Adrenal gland (tissue), 9 donors: ENCODE measurements at regions not wholly inside any gene's neighbourhood (a gene's known extent, or its start where the extent isn't known, plus 50 kb on each side); places are given as distances from the start of the nearest gene placed in this dataset.
"Not testable (repeated sequence)": the region's sequence is repeated elsewhere in the genome, so short reads cannot be mapped to it uniquely, and the experiment has no call there.

Source experiments
- DNase-seq, 7 donors: peaks; one replicate each; pipeline ENCODE4 v3.0.0-alpha.2; 2019 to 2020
- H3K27ac ChIP-seq, 5 donors: fragments of 200-600 bp; sonication (generic) in 4 of 5; 1 replicate in 3 of 5; 2 replicates in 2 of 5; pipeline versions ENCODE4 v1.5.1 to v1.8.0; 2016 to 2020; ENCODE audit warnings: mild to moderate bottlenecking in 1 of 5
- H3K27me3 ChIP-seq: fragments of 200-600 bp; 2 replicates; pipeline ENCODE4 v1.8.0; 2021
- H3K36me3 ChIP-seq, 2 donors: fragments of 200-600 bp; replicated peaks in 1 of 2; 1 replicate in 1 of 2; 2 replicates in 1 of 2; pipeline versions ENCODE4 v1.5.1 to v1.8.0; 2018 to 2022
- H3K4me1 ChIP-seq, 2 donors: fragments of 200-600 bp; replicated peaks in 1 of 2; 1 replicate in 1 of 2; 2 replicates in 1 of 2; pipeline versions ENCODE4 v1.5.1 to v1.8.0; 2018 to 2021
- H3K4me3 ChIP-seq, 4 donors: fragments of 200-600 bp; sonication (generic) in 3 of 4; one replicate each; pipeline ENCODE4 v1.5.1; 2016 to 2018
- H3K9me3 ChIP-seq, 3 donors: fragments of 200-600 bp; sonication (generic) in 1 of 3; replicated peaks in 1 of 3; 1 replicate in 2 of 3; 2 replicates in 1 of 3; pipeline versions ENCODE4 v1.5.1 to v1.8.0; 2016 to 2021
- POLR2A ChIP-seq, 2 donors: fragments of 450-650 bp; IDR thresholded peaks; one replicate each; pipeline ENCODE4 v1.6.1; 2017; ENCODE audit warnings: antibody characterized with exemption in 2 of 2, mild to moderate bottlenecking in 2 of 2, moderate library complexity in 1 of 2
- WGBS, 4 donors: extraction: QIAGEN DNeasy Blood & Tissue Kit in 2 of 4; methylation state at CpG; one replicate each; pipeline versions ENCODE4 v1.1.5 to v1.1.7; 2013 to 2017; 5-methylcytosine and 5-hydroxymethylcytosine counted together
- intact Hi-C, 2 donors: fragments of 100-400 bp; cut with DNase I; formaldehyde crosslinking; loops; one replicate each; pipeline versions ENCODE4 v1.14.1 to v1.15.0; 2022 to 2023
- TF ChIP-seq, protein P1 (sequence below), 6 experiments: fragments of 450-650 bp in 4 of 6; fragments of 200-600 bp in 2 of 6; sonication (generic) in 1 of 6; IDR thresholded peaks; 1 replicate in 5 of 6; 2 replicates in 1 of 6; pipeline versions ENCODE4 v1.5.1 to v1.8.0; 2016 to 2021; ENCODE audit warnings: antibody characterized with exemption in 6 of 6, mild to moderate bottlenecking in 2 of 6, moderate library complexity in 1 of 6
- donor health status: healthy with polysubstance abuse.
- donor health status: Bipolar disorder and iron deficiency.
- donor health status: DM: yes; HTN: yes; CAD: no.
- donor health status: DM: no; HTN: no; CAD: no.
- donor health status: DM: no; HTN: no; CAD: no.

DNA sequence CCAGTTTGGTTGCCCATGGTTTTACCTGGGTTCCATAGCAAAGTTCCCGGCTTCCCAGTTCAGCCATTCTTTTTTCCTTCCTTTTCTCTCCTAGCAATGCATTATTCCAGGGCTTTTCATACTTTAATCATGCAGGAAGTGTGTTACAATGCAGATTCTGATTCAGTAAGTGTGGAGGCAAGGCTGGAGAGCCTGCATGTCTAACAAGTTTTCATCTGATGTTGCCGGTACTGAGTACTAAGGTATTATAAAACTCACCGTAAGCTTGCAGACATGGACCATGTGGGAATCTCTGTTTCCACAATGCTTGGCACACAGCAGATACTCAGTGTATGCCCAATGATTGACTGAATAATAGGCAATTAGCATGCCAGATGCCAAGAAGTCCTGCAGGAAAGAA is 102.9 kb upstream of the SHB start:
- no peak overlapping the region for H3K27ac ChIP-seq
- intact Hi-C loops, result no loop called here
- H3K4me3 ChIP-seq, result no peak overlapping the region
- TF ChIP-seq, protein P1, sequence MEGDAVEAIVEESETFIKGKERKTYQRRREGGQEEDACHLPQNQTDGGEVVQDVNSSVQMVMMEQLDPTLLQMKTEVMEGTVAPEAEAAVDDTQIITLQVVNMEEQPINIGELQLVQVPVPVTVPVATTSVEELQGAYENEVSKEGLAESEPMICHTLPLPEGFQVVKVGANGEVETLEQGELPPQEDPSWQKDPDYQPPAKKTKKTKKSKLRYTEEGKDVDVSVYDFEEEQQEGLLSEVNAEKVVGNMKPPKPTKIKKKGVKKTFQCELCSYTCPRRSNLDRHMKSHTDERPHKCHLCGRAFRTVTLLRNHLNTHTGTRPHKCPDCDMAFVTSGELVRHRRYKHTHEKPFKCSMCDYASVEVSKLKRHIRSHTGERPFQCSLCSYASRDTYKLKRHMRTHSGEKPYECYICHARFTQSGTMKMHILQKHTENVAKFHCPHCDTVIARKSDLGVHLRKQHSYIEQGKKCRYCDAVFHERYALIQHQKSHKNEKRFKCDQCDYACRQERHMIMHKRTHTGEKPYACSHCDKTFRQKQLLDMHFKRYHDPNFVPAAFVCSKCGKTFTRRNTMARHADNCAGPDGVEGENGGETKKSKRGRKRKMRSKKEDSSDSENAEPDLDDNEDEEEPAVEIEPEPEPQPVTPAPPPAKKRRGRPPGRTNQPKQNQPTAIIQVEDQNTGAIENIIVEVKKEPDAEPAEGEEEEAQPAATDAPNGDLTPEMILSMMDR (IDR thresholded peaks at IDR 0.05), result no peak
- TF ChIP-seq POLR2A (IDR thresholded peaks at IDR 0.05), result no peak
- H3K9me3 ChIP-seq, result no peaks in the 10 kb centered on the region
- no peaks in the 10 kb centered on the region for H3K36me3 ChIP-seq
- no peak for DNase-seq
- no peaks in the 10 kb centered on the region for H3K27me3 ChIP-seq
- WGBS, 4 donors, result 89 to 95% (median 94%) methylated on average over 3 of the region's 3 CpGs
- H3K4me1 ChIP-seq, result no peaks in the 10 kb centered on the region

DNA sequence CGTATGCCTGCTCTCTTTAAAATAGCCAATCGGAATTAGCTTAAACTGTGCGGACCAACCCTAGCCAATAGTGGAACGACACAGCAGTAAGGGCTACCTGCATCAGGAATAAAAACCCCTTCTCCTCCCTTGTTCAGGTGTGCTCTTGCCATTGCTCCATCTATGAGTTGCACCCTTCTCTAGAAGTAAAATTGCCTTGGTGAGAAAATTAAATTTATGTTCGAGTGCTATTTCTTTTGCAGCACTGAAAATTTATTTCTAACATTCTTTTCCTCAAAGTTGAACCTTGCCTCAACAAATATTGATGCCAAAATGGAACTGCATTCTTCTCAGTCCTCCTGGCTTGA is 102.5 kb upstream of the SHB start:
- 76 to 87% (median 81%) methylated on average over 5 of the region's 5 CpGs for WGBS, 4 donors
- no peak for DNase-seq
- intact Hi-C loops, result no loop called here

DNA sequence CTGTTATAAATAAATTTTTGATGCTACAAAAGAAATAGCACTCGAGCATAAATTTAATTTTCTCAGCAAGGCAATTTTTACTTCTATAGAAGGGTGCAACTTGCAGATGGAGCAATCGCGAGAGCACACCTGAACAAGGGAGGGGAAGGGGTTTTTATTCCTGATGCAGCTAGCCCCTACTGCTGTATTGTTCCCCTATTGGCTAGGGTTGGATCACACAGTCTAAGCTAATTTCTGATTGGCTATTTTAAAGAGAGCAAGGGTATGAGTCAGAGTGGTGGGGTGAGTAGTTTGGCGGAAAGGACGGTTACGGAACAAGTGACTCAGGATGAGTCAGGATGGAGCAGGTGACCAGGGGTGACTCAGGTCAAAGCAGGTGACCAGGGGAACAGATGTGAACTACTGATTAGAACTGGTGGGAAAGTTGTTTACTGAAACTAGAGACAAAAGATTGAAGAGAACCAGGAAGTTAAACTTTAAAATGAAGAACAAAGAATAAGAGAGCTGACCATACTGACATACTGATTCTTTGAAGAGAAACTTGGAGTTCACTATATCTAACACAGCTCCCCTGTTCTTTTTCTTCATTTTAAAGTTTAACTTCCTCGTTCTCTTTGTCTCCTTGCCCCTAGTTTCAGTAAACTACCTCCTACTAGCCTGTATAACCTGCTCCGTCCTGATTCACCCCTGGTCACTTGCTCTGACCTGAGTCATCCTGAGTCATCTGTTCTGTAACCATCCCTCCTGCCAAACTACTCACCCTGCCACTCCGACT is 101.9 kb upstream of the SHB start:
- intact Hi-C loops, H3K36me3 ChIP-seq, H3K27me3 ChIP-seq, H3K9me3 ChIP-seq, H3K4me3 ChIP-seq, H3K4me1 ChIP-seq: not testable (repeated sequence)
- 65 to 72% (median 71%) methylated on average over 9 of the region's 9 CpGs for WGBS, 4 donors
- DNase-seq, result peak in 6 of 7 donors; percentile 23 to 60 (median 47)
- peak overlapping the region in 1 of 5 donors; percentile 38 for H3K27ac ChIP-seq

More for the DNA sequence above, 102.5 kb upstream of the SHB start:
- TF ChIP-seq, protein P1 (IDR thresholded peaks at IDR 0.05), result no peak
- no peak for TF ChIP-seq POLR2A (IDR thresholded peaks at IDR 0.05)
- Histone ChIP-seq H3K36me3 (no peaks in the 10 kb centered on the region), H3K27me3 (no peaks in the 10 kb centered on the region), H3K4me3 (no peak overlapping the region), H3K4me1 (no peaks in the 10 kb centered on the region), H3K27ac (no peak overlapping the region), H3K9me3 (no peaks in the 10 kb centered on the region)

DNA sequence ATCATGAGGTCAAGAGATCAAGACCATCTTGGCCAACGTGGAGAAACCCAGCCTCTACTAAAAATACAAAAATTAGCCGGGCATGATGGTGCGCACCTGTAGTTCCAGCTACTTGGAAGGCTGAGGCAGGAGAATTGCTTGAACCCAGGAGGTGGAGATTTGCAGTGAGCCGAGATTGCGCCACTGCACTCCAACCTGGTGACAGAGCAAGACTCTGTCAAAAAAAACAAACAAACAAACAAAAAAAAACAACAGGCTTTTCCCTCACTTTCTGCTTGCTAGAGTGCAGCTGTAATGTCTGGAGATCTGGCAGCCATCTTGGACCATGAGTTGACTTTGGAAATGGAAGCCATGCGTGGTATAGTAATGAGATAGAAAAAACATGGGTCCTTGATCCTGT is 101.1 kb upstream of the SHB start:
- peak in 1 of 7 donors; percentile 20 for DNase-seq
- H3K4me1 ChIP-seq, H3K4me3 ChIP-seq, H3K9me3 ChIP-seq, H3K36me3 ChIP-seq, intact Hi-C loops, H3K27ac ChIP-seq, H3K27me3 ChIP-seq: not testable (repeated sequence)
- WGBS, 4 donors, result 87 to 96% (median 93%) methylated on average over 6 of the region's 6 CpGs

DNA sequence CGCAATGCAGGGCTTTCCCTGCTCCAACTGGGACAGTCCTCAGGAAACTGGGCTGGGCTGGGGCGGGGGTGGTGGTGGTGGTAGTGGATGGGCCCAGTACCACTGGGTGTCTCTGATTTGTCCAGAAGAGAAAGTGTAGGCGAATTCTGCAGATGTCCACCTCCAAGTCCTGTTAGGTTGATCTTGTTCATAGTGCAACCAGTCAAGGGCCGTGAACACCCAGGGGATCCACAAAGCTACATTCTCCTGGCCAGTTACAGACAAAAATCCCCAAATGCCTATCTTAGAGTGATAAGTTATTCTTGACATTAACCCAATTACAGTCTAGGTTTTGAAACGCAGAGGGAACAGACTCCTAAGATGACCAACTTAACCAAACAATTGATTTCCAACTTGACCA is 97.5 kb upstream of the SHB start:
- no peaks in the 10 kb centered on the region for H3K4me1 ChIP-seq
- no peak for DNase-seq
- H3K4me3 ChIP-seq, result no peak overlapping the region
- TF ChIP-seq, protein P1 (IDR thresholded peaks at IDR 0.05), result no peak
- TF ChIP-seq POLR2A (IDR thresholded peaks at IDR 0.05), result no peak
- no peaks in the 10 kb centered on the region for H3K27me3 ChIP-seq
- H3K27ac ChIP-seq, result no peak overlapping the region
- WGBS, 4 donors, result 85 to 98% (median 94%) methylated on average over 4 to 5 of the region's 5 CpGs
- intact Hi-C loops, result no loop called here
- no peaks in the 10 kb centered on the region for H3K36me3 ChIP-seq
- no peaks in the 10 kb centered on the region for H3K9me3 ChIP-seq
